HG03442 (cell line): ENCODE measurements at regions not wholly inside any gene's neighbourhood (a gene's known extent, or its start where the extent isn't known, plus 50 kb on each side); places are given as distances from the start of the nearest gene placed in this dataset.

ENCODE experiments used
- ATAC-seq: cut with Tn5 transposase; IDR thresholded peaks from one replicate; pipeline ENCODE4 v1.9.1; 2021; ENCODE audit warnings: mild to moderate bottlenecking, moderate library complexity; ENCODE audit not compliant: unreplicated experiment

DNA sequence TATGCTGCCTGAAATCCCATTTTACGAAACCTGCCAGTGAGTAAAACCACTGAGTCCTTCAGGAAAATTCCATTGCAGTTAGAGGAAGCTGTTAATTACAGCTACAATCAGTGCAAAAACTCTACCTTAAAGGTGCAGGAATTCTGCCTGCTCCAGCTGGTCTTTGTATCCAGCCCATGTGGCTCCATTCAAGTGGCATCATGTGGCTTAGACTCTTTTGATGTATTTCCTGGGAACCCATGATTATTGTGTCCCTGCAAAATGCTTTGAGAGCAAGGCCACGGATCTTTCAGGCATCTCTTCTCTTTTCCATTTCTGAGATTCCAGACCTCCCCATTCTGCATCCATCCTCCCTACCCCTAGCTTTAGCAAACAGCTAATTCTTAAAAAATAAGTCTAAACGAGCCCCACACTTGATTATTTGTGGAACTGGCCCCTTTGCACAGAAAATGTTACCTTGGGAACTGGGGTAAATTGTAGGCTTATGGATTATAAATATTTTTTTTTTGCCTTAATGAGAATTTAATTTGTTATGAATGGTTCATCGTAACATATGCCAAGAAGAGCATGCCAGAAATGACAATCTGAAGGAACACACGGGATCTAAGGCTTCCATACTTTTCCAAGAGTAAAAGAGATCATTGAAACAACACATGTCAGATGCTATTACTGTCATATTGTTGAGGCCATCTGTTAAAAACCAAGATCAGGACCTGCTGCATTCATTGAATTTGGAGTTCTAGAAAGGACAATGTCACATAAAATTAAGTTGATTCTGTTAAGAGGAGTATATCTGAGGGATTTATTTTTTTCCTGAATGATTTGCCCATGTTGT lies 144.6 kb downstream of the TPH2 start:
- no peak for ATAC-seq

DNA sequence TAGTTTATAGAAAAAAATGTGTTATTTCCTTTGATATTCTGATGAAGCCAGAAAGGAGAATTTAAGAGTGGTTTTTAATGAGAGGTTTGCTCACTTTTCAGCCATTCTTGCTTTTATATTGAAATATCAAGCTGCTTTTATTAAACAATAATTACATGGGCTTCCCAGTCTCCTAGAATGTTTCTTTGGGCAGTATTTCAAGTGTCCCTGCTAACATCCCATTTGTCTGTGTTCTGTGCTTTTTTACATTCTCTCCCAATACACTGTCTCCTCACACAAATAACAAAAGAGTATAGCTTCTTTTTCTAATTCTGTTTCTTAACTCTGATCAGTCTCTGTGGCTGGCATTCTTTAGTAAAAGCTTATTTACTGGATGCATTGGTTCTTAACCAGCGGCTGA lies 145.4 kb downstream of the TPH2 start:
- no peak for ATAC-seq

DNA sequence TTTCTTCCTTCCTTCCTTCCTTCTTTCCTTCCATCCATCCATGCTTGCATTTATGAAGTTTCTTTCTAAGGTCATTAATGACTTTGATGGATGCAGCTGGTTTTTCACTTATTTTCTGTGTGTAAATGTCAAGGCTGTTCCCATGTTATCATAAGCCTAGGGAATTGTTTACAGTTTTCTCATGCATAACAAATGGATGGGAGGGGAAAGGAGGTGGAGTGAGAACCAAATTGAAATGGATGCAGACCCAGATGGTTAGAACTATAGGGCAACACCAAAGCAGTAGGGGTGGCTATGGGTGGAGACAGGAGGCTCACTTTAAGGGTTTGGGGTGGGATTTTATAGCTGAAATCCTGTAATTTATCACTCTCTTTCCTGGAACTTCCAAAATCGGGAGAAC lies 146.2 kb downstream of the TPH2 start:
- no peak for ATAC-seq

DNA sequence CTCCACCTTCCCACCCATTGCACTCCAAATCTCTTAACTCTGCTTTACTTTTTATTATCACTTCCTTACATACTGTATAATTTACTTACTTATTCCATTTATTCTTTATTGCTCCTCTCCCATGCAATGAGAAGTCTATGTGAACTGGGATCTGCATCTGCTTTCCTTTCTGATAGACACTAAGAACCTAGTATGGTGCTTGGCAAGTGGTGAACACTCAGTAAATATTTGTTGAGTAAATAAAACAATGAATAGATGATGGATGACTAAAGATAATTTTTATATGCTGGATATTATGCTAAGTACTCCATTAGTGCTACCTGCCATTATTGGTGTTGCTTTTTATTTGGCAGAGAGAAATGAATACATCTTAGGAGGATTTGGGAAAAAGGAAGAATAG lies 151.0 kb downstream of the TPH2 start:
- ATAC-seq, result no peak

DNA sequence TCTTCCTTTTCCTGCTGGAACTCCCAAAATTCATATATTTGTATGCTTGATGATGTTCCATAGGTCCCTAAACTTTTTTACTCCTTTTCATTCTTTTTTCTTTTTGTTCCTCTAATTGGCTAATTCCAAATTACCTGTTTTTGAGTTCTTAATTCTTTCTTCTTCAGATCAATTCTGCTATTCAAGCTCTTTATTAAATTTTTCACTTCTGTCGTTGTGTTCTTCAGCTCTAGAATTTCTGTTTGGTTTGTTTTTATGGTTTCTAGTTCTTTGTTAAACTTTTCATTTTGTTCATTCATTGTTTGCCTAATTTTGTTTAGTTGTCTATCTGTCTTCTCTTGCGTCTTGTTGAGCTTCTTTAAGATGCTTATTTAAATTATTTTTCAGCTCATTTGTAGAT lies 154.8 kb downstream of the TPH2 start:
- no peak for ATAC-seq

DNA sequence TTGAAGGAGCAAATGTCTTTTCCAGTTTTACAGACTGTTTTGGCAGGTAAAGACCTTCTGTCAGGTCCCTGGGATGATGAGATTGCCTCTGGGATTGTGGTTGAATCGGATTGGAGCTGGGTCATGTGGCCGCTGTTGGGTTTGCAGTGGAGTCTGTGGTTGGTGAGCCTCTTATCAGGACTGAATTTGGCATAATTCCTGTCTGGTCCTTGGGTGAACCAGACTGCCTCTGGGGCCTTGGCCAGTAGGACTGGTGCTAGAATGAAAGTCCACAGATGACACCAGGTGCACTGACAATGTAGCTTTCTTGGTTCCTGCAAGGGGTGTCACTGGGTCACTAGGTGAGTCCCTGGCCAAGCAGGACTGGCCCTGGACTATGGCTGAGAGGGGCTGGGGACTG lies 155.3 kb downstream of the TPH2 start:
- no peak for ATAC-seq

DNA sequence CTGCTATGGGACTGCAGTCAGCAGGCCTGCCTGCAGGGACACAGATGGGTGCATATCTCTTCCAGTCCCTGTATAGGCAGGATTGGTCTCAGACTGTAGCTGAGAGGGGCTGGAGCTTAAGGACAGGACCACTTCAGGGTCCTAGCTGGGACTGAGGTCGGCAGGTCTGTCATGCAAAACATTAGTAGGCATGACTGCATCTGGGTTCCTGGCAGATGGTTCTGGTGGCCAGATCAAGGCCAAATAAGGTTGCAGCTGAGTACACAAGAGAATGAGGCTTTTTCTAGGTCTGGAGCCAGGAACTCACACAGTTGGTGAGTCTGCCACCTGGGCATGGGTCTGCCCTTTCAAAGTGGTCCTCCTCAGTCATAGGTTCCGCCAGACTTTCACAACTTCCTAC lies 155.8 kb downstream of the TPH2 start:
- ATAC-seq, result no peak

DNA sequence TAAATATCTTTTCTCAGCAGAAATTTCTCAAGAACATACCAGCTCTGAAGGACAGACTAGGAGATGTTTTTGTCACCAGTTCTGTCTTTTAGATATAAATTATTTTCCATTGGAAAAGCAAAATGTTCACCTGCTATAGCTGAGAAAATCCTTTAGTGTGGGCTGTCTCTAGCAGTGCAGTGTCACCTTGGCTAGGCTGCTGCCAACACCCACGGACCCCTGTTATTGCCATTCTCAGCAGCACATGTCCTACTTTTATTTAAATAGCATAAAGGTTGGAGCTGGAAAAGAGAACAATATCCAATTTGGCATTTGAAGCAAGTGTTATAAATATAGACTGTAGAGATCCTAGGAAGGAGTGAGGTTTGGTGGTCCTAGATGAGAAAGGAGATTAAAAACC lies 156.4 kb downstream of the TPH2 start:
- ATAC-seq, result no peak

DNA sequence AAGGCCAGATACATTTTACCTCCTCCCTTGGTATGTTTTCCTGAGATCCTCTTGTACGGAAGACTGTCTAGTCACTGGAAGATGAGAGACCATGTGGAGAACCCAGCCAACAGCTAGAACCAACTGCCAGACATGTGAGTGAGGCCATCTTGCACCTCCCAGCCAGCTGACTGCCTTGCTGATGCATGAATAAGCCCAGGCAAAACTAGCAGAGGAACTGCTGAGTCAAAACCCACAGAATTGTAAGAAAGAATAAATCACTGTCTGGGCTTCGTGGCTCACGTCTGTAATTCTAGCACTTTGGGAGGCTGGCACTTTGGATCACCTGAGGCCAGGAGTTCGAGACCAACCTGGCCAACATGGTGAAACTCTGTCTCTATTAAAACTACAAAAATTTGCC lies 160.0 kb downstream of the TPH2 start:
- no peak for ATAC-seq

DNA sequence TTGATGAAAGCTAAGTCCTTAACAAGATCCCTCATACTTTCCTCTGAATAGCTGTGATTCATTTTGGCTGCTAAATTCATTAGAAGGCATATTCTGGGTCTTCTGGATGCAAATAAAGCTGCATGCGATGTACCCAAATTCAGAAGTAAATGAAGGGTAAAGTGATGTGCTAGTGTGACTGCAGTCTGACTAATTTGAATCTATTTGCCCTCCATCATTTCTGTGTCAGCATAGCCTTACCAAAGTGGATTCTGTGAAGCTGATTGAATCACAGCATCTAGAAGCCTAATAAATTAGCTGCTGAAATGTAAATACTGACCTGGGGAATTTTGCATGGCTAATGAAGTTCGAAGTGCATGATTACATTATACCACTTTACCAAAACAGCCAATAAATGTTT lies 162.2 kb downstream of the TPH2 start:
- no peak for ATAC-seq

DNA sequence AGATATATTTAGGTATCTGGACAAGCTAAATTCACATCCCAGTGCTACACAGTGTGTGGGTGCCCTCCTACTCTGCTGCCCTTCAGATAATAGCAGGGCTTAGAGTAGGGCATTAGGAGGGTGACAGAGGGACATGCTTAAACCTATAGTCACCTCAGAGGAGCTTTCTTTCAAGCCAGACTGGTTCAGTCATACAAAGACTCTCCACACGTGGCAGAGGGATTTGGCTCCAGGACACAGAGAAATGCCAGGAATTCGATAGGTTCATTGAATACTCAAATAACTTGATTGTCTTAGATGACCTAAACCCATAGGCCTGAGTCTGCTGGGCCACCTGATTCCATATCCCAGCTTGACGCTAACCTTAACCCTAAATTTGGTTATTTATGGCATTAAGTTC lies 163.5 kb downstream of the TPH2 start:
- ATAC-seq, result no peak

DNA sequence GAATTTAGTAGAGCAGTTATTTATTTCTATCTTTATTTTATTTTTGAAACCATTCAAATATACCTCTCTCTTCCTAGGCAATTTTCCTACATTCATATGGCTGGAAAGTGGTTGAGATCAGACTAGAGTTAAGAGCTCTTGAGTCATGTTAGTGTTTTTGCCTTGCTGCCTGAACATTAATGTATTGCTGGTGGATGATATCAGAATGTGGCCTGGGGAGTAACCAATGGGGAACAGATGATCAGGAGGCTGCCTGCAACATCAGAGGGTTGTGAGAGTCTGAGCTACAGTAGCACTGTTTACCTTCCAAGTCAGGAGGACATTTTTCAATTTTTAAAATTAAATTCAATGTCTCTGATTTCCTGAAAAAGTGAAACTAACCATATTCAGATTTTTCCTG lies 166.3 kb upstream of the TRHDE start:
- no peak for ATAC-seq

DNA sequence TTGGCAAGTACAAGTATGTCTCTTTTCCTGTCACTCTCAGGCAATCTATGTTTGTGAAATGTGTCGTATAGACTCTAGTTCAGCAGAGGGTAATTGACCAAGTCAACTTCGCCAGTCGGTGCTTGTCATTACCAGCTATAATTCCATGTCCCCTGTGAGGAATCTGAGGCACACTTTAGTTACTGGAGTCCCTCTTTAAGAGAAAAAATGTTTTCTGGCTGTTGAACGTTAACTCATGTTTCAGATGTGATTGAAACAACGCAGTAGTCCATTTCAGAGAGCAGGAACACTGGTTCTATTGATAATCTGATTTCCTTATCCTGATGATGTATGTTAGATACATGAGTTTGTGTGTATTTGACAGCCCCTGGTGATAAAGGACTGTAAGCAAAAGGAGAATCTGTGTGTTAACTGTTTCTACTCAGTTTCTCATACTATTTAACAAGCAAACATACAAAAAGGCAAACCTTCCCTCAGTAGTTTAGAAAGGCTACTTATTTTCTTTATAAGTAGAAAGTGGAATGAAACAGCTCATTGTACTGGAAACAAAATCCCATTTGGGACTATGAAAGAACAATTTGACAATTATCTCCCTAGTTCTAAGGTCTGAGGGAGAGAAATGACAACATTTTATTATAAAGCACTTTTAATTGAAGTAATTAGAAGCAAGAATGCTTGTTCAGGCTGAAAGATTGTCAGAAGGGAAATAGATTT lies 161.1 kb upstream of the TRHDE start:
- ATAC-seq, result no peak

DNA sequence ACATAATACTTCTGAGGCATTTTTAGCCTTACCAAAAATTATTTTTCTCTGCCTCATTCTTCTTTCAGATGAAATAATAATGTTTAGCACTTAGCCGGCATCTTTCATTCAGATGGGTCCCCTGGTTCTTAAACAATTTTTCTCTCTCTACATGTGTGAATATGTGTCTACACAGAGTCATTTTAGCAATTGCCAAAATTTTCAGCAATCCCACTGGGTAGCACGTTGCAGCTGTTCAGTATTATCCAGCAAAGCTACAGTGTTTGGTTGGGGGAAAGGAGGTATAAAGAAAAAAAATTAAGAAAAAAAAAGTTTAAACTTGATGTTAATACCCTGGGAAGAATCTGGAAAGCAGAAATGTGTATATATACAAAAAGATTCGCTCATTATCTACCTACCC lies 160.5 kb upstream of the TRHDE start:
- no peak for ATAC-seq

DNA sequence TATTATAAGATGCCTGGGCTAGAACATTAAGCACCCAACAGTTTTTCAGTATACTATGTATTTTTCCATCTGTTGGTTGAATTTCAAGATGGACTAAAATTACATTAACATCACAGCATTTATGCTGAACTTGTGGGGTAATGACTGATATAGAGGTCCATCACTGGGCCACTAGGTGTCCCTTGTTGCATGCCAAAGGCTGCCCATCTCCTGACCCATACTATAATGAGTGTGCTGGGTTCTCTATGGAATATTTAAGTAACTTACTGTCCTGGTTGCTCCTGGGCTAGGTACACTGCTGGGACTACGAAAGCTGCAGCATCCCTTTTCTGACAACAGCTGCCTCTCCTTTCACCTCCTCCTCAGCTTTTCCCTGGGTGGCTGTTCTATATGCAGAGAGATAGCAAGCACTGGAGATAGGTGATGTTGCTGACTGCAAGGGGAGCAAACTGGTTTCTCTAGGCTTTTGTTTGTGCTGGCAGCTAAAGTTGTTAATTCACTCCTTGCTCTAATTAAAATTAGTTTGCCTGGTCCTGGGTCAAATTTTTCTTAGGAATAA lies 138.6 kb upstream of the TRHDE start:
- no peak for ATAC-seq

DNA sequence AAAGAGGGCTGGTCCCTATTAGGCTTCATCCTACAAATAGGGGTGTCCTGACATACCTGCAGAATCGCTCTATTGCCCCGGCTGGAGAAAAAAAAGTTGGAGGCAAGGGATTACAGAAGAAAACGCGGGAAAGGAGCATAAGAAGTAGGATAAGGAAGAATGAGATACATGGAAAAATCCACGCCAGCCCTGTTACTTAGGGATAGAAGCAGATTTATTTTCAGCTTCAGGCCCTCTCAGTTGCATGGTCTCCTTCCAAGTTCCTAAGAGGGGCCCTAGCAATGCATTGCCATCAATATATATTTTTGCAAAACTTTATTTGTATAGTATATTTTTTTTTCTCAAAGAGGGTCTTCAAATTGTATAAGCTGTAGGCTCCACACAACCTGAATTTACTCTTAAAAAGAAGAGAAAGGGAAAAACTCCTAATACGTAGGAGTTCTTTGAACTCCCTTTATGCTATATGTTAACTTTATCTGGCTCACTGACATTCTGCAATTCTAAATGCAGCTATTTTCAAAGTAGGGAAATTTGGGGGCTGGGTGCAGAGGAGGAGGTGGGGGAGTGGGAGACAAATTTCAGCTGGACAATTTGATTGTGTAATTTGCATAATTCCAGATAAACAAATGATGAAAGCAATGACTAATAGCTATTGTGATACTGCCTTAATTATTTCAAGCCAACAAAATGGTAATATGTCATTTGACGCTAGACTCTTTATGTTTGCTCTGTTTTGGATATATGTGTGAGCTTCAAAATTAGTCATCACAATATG lies 137.7 kb upstream of the TRHDE start:
- no peak for ATAC-seq

DNA sequence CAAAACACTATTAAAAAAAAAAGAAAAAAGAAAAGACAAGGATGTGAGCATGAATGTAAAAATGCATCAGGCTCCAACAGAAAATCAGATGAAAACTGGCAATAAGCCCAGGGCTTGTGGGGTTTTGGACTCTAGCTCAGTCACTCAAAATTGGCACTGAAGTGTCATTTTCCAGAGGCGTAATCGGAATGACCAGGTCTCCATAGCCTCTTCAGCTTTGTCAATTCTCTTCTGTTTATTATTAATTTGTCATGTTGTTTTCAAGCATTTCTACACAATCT lies 137.2 kb upstream of the TRHDE start:
- no peak for ATAC-seq

DNA sequence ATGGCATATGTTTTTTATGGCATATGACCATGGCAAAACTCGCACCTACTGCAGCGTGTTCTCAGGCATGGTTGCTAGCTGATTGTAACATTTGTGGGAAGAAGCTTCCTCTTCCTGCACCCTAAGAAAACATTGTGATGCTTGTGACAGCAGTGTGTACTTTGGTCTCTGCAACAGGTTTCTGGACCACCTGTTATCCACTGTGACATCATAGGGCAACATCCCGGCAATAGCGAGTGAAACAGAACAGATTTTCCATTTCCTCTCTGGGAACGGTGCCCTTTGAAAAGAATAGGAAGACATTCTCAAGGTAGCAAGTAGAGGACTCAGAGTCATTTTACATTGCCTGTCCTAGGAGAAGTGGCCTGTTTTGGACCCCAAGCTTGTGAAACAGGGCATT lies 135.4 kb upstream of the TRHDE start:
- no peak for ATAC-seq

DNA sequence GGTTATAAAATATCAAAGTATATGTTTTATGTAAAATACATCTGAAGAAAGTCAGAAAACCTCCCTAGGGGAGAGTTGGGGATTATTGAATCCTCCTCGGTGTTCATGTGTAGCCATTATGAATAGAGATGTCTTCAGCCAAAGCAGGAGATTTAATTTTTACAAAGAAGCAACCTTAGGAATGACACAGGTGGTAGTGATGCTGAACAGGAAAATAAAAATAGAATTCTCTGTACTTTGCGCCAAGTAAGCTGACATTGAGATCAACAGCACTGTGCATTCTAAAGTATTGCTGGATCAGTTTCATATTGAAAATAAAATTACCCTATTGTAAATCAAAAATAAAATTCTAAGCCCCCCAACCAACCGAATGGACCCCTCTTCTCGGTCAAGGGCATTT lies 132.8 kb upstream of the TRHDE start:
- ATAC-seq, result no peak

DNA sequence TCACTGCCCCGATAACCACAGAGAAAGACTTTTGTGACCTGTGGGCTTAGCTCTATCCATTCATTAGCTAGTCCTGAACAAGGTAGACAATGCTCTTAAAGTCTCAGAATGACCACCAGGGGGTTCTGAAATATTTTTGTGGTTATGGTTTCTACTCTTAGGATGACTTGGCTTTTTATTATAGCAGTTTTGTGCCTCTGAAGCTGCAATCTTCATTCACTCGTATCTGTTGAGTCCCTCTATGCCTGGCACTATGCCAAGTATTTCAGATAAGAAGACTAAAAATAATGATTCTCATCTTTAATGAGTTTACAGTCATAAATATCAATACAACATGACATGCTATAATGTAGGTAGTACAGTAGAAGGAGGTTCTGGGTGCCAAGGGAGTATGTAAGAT lies 130.8 kb upstream of the TRHDE start:
- peak; percentile 99 for ATAC-seq

DNA sequence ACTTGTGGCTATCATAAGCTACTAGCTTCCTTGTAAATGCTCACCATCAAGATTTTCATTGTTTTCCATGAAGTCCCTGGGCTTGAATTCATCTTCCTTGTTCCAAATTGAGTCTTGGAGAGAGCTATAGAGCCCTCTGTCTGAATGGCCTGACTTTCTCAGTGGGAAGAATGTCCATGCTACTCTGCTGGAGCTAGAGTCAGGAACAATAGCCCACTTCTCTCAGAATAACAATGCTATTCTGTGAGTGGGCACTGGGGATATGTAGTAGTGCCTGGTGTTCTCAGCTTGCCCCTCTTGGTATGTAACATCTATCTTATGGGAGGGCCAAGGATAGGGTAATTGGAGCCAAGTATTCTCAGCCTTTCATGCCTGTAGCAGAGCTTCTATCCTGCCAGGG lies 127.6 kb upstream of the TRHDE start:
- no peak for ATAC-seq

DNA sequence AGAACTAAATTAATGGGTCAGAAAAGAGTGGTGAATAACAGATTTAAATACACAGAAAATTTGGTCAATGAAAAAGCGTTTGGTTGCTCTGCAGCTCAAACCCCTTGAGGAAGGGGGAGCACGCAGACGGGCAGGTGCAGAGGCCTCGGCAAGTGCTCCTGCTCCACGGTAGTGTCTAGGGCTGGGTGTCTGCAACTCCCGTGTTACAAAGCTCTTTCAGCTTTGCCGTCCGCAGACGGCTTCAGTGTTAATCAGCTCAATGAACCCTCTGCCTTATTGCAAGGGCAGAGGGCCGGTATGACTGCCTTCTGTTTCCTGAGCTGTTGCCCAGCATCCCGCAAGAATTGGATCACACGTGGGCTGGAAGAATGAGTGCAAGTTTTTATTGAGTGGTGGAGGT lies 125.7 kb upstream of the TRHDE start:
- no peak for ATAC-seq
